T-cell (primary cell): ENCODE measurements at regions not wholly inside any gene's neighbourhood (a gene's known extent, or its start where the extent isn't known, plus 50 kb on each side); places are given as distances from the start of the nearest gene placed in this dataset.

ENCODE experiments used
- ATAC-seq, 4 experiments: fragments of 200-7000 bp in 3 of 4; fragments of 150-1000 bp in 1 of 4; cut with Tn5 transposase; replicated peaks in 1 of 4; 1 replicate in 3 of 4; 2 replicates in 1 of 4; pipeline ENCODE4 v1.10.0; 2021; ENCODE audit warnings: moderate library complexity in 3 of 4, mild to moderate bottlenecking in 2 of 4, moderate number of reproducible peaks in 1 of 4
- CTCF ChIA-PET, 2 donors: fragments of 300-600 bp; sonication (Branson Sonifier 250); formaldehyde crosslinking; loops; one replicate each; lab custom pipeline; 2022; ENCODE audit warnings: antibody characterized with exemption in 2 of 2; lab: Charles Lee
- POLR2A ChIA-PET, 2 donors: fragments of 300-600 bp; sonication (Branson Sonifier 250); formaldehyde crosslinking; loops; one replicate each; lab custom pipeline; 2022; ENCODE audit warnings: antibody characterized with exemption in 2 of 2; lab: Charles Lee
- DNase-seq, 35 experiments: peaks; one replicate each; pipeline versions ENCODE4 v3.0.0 to v3.0.0-alpha.2; 2013 to 2023
- H3K27ac ChIP-seq: one replicate; pipeline ENCODE4 v1.5.1; 2013; ENCODE audit warnings: low read length
- H3K27me3 ChIP-seq, 2 experiments: replicated peaks in 1 of 2; 1 replicate in 1 of 2; 2 replicates in 1 of 2; pipeline versions ENCODE4 v1.6.1 to v1.7.0; 2013; ENCODE audit warnings: low read length in 1 of 2, mixed read lengths in 1 of 2; ENCODE audit not compliant: control insufficient read depth in 2 of 2, insufficient read depth in 2 of 2; ENCODE audit errors: extremely low read depth in 1 of 2
- H3K36me3 ChIP-seq, 2 donors: 1 replicate in 1 of 2; 2 replicates in 1 of 2; pipeline versions ENCODE4 v1.6.1 to v1.7.0; 2013; ENCODE audit warnings: low read length in 1 of 2; ENCODE audit not compliant: control insufficient read depth in 2 of 2, insufficient read depth in 1 of 2; ENCODE audit errors: extremely low read depth in 1 of 2
- H3K4me1 ChIP-seq, 2 experiments: 1 replicate in 1 of 2; 2 replicates in 1 of 2; pipeline versions ENCODE4 v1.6.1 to v1.7.0; 2013; ENCODE audit warnings: low read length in 2 of 2, mixed read lengths in 1 of 2; ENCODE audit not compliant: insufficient read depth in 2 of 2, control insufficient read depth in 1 of 2; ENCODE audit errors: extremely low read depth in 1 of 2
- H3K4me3 ChIP-seq, 2 donors: 1 replicate in 1 of 2; 2 replicates in 1 of 2; pipeline versions ENCODE4 v1.5.1 to v1.7.0; 2013; ENCODE audit warnings: mild to moderate bottlenecking in 2 of 2, low read length in 1 of 2, moderate library complexity in 1 of 2; ENCODE audit not compliant: control insufficient read depth in 1 of 2; ENCODE audit errors: extremely low read depth in 1 of 2
- H3K9me3 ChIP-seq: 2 replicates; pipeline ENCODE4 v1.7.0; 2013
- H3K27ac Mint-ChIP-seq, 2 donors: one replicate each; pipeline ENCODE4 v1.8.0; 2020 to 2021; ENCODE audit warnings: mild to moderate bottlenecking in 2 of 2, mixed read lengths in 2 of 2
- H3K27me3 Mint-ChIP-seq, 2 donors: one replicate each; pipeline ENCODE4 v1.8.0; 2021 to 2022; ENCODE audit warnings: mixed read lengths in 2 of 2
- H3K36me3 Mint-ChIP-seq: one replicate; pipeline ENCODE4 v1.8.0; 2021; ENCODE audit warnings: mixed read lengths
- H3K4me1 Mint-ChIP-seq, 3 donors: one replicate each; pipeline ENCODE4 v1.8.0; 2020 to 2022; ENCODE audit warnings: mixed read lengths in 3 of 3, mild to moderate bottlenecking in 1 of 3
- H3K4me3 Mint-ChIP-seq, 3 donors: one replicate each; pipeline ENCODE4 v1.8.0; 2020 to 2022; ENCODE audit warnings: mild to moderate bottlenecking in 3 of 3, mixed read lengths in 3 of 3, moderate library complexity in 3 of 3
- H3K9me3 Mint-ChIP-seq, 3 donors: one replicate each; pipeline ENCODE4 v1.8.0; 2020 to 2022; ENCODE audit warnings: mixed read lengths in 3 of 3
- WGBS: methylation state at CpG from one replicate; pipeline ENCODE4 v1.1.5; 2013; ENCODE audit warnings: missing lambda C conversion rate; ENCODE audit not compliant: insufficient coverage; 5-methylcytosine and 5-hydroxymethylcytosine counted together

GRCh38 chr14:94685681-94686485 lies 73.7 kb downstream of the SERPINA3 start:
- Mint-ChIP-seq H3K27me3 (peaks cover 8 to 13% of the 10 kb centered on the region in 2 donors), H3K27ac (no peak overlapping the region), H3K36me3 (no peaks in the 10 kb centered on the region), H3K9me3 (no peaks in the 10 kb centered on the region), H3K4me3 (no peak overlapping the region), H3K4me1 (peaks cover 0 to 4% (median 3%) of the 10 kb centered on the region in 3 donors)
- Histone ChIP-seq H3K36me3 (no peaks in the 10 kb centered on the region), H3K9me3 (no peaks in the 10 kb centered on the region), H3K4me3 (no peak overlapping the region), H3K4me1 (peaks cover 0 to 5% of the 10 kb centered on the region in 2 experiments), H3K27me3 (peaks cover 0 to 17% of the 10 kb centered on the region in 2 experiments), H3K27ac (no peak overlapping the region)
- 81% methylated on average over 4 of the region's 9 CpGs for WGBS
- POLR2A ChIA-PET, result no interaction called here
- ATAC-seq (no peak), DNase-seq (no peak)
- CTCF ChIA-PET, result no interaction called here

DNA sequence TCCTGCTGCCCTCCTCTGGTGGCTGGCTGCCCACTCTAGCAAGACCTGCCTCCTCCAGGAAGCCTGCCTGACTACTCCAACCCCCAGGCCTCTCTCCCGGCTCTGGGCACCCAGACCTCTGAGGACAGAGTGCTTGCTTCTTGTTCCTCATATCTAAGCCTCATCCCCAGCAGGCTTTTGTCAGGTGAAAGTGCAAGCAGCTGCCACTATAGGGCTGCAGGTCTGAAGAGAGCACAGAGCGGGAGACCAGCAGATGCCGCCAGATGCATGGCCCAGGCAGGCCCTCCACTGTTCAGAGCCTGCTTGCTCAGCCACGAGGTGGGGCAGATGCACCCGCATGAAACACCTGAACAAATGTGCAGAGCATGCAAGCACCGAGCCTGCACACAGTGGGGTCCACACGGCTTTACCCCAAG lies 73.0 kb downstream of the SERPINA3 start:
- DNase-seq, result no peak
- ChIA-PET CTCF (no interaction called here), POLR2A (no interaction called here)
- peaks cover 0 to 5% of the 10 kb centered on the region in 2 experiments for H3K4me1 ChIP-seq
- Mint-ChIP-seq H3K4me1 (peaks cover 0 to 4% (median 3%) of the 10 kb centered on the region in 3 donors), H3K4me3 (no peak overlapping the region), H3K9me3 (no peaks in the 10 kb centered on the region), H3K36me3 (no peaks in the 10 kb centered on the region), H3K27me3 (peaks cover 6 to 13% of the 10 kb centered on the region in 2 donors), H3K27ac (no peak overlapping the region)
- no peak overlapping the region for H3K27ac ChIP-seq
- H3K9me3 ChIP-seq, result no peaks in the 10 kb centered on the region
- 68% methylated on average over 7 of the region's 7 CpGs for WGBS
- H3K4me3 ChIP-seq, result no peak overlapping the region
- no peaks in the 10 kb centered on the region for H3K36me3 ChIP-seq
- ATAC-seq, result no peak
- peaks cover 0 to 12% of the 10 kb centered on the region in 2 experiments for H3K27me3 ChIP-seq

DNA sequence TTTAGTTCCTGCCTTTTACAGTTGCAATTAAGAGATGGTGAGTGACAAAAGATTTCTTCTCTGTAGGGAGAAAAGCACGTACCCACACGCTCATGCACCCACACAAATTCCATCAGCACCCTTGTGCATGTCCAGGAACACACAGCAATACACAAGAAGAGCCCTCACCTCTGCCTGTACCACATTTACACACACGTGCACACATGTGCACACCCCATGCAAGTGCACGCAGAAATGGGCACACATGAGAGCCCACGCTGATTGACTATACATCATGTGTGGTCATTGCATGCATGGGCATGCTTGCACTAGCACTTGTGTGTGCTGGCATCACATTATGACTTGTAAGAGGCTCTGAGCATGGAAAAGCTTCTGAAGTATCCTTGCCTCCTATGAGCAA lies 70.5 kb downstream of the SERPINA3 start:
- Histone ChIP-seq H3K27me3 (peaks cover 0 to 13% of the 10 kb centered on the region in 2 experiments), H3K36me3 (no peaks in the 10 kb centered on the region), H3K4me3 (no peak overlapping the region), H3K27ac (no peak overlapping the region), H3K4me1 (no peaks in the 10 kb centered on the region), H3K9me3 (no peaks in the 10 kb centered on the region)
- Mint-ChIP-seq H3K9me3 (no peaks in the 10 kb centered on the region), H3K36me3 (no peaks in the 10 kb centered on the region), H3K4me3 (no peak overlapping the region), H3K27ac (no peak overlapping the region), H3K27me3 (peaks cover 7 to 8% of the 10 kb centered on the region in 2 donors), H3K4me1 (no peaks in the 10 kb centered on the region)
- ATAC-seq, result no peak
- 76% methylated on average over 3 of the region's 5 CpGs for WGBS
- CTCF ChIA-PET, result no interaction called here
- POLR2A ChIA-PET, result no interaction called here
- DNase-seq, result no peak

DNA sequence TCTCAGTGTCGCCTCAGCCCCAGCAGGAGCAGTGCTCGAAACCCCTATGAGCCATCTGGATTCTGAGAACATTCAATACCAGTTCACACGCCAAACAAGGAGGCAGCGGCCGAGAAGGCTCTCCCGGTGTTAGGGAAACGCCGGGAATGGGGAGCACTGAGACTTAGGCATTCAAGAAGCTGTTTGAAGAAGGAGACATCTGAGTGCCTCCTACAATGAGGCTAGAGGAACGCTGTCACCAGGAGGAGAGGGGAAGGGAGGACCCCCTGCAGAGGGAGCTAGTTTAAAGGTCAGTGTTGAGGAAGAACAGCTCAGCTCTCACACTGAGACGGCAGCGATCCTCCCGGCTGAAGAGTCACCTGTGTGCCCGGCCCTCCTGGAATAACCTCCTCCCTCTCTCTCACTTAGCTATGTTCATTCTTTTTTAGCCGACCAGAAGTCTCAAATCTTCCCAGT lies 69.9 kb downstream of the SERPINA3 start:
- H3K4me3 ChIP-seq, result no peak overlapping the region
- H3K9me3 ChIP-seq, result no peaks in the 10 kb centered on the region
- DNase-seq (no peak), ATAC-seq (no peak)
- POLR2A ChIA-PET, result no interaction called here
- H3K4me3 Mint-ChIP-seq, result no peak overlapping the region
- no peaks in the 10 kb centered on the region for H3K36me3 Mint-ChIP-seq
- no peaks in the 10 kb centered on the region for H3K36me3 ChIP-seq
- H3K27me3 Mint-ChIP-seq, result peaks cover 9 to 11% of the 10 kb centered on the region in 2 donors
- no peaks in the 10 kb centered on the region for H3K4me1 ChIP-seq
- no peaks in the 10 kb centered on the region for H3K4me1 Mint-ChIP-seq
- 82% methylated on average over 14 of the region's 14 CpGs for WGBS
- no peak overlapping the region for H3K27ac ChIP-seq
- peaks cover 0 to 19% of the 10 kb centered on the region in 2 experiments for H3K27me3 ChIP-seq
- CTCF ChIA-PET, result interaction anchor here in 1 of 2 donors (0.6 kb wide), 1 partner anchor 1200 kb away, joined by 3 read pairs; no protein-coding TSS in a partner anchor
- no peak overlapping the region for H3K27ac Mint-ChIP-seq
- no peaks in the 10 kb centered on the region for H3K9me3 Mint-ChIP-seq

- no peaks in the 10 kb centered on the region for H3K36me3 Mint-ChIP-seq
- H3K4me1 ChIP-seq, result no peaks in the 10 kb centered on the region
- H3K27ac ChIP-seq, result no peak overlapping the region
- WGBS, result 63% methylated on average over 9 of the region's 15 CpGs
- no peaks in the 10 kb centered on the region for H3K9me3 ChIP-seq
- H3K27me3 ChIP-seq, result peaks cover 0 to 20% of the 10 kb centered on the region in 2 experiments
- no peak overlapping the region for H3K4me3 Mint-ChIP-seq
- ChIA-PET POLR2A (no interaction called here), CTCF (interaction anchor here in 1 of 2 donors (0.6 kb wide), 1 partner anchor 1200 kb away, joined by 3 read pairs; no protein-coding TSS in a partner anchor)
- ATAC-seq (no peak), DNase-seq (no peak)
- H3K27ac Mint-ChIP-seq, result no peak overlapping the region
- H3K27me3 Mint-ChIP-seq, result peaks cover 10 to 11% of the 10 kb centered on the region in 2 donors
- no peak overlapping the region for H3K4me3 ChIP-seq
- H3K36me3 ChIP-seq, result no peaks in the 10 kb centered on the region
- no peaks in the 10 kb centered on the region for H3K4me1 Mint-ChIP-seq
- no peaks in the 10 kb centered on the region for H3K9me3 Mint-ChIP-seq
These were observed 69.3 kb downstream of the SERPINA3 start for GRCh38 chr14:94681300-94682060.

GRCh38 chr14:94680862-94681288 lies 68.7 kb downstream of the SERPINA3 start:
- Histone ChIP-seq H3K9me3 (no peaks in the 10 kb centered on the region), H3K4me1 (no peaks in the 10 kb centered on the region), H3K4me3 (no peak overlapping the region), H3K27me3 (peaks cover 0 to 20% of the 10 kb centered on the region in 2 experiments), H3K27ac (no peak overlapping the region), H3K36me3 (no peaks in the 10 kb centered on the region)
- Mint-ChIP-seq H3K4me1 (no peaks in the 10 kb centered on the region), H3K27me3 (peaks cover 10 to 11% of the 10 kb centered on the region in 2 donors), H3K36me3 (no peaks in the 10 kb centered on the region), H3K27ac (no peak overlapping the region), H3K9me3 (no peaks in the 10 kb centered on the region), H3K4me3 (no peak overlapping the region)
- ATAC-seq (no peak), DNase-seq (no peak)
- ChIA-PET POLR2A (no interaction called here), CTCF (no interaction called here)
- WGBS, result 85% methylated on average over 5 of the region's 6 CpGs
